HG03175 (cell line): ENCODE measurements at regions not wholly inside any gene's neighbourhood (a gene's known extent, or its start where the extent isn't known, plus 50 kb on each side); places are given as distances from the start of the nearest gene placed in this dataset.

ENCODE experiments used
- ATAC-seq: cut with Tn5 transposase; IDR thresholded peaks from one replicate; pipeline ENCODE4 v1.9.1; 2021; ENCODE audit warnings: mild to moderate bottlenecking, moderate library complexity; ENCODE audit not compliant: unreplicated experiment

DNA sequence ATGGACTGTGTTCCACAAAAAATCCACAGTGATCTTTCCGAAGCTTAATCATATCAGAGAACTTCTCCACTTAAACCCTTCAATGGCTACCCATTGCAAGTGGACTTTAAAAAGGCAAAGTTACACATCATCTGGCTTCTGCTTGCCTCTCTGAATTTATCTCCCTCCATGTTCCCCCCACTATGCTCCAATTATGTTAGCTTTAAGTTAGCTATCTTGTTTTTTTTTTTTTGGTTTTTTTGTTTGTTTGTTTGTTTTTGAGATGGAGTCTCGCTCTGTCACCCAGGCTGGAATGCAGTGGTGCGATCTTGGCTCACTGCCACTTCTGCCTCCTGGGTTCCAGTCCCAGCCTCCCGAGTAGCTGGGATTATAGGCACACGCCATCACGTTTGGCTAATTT is 166.4 kb upstream of the ADGRL2 start:
- ATAC-seq = no peak

DNA sequence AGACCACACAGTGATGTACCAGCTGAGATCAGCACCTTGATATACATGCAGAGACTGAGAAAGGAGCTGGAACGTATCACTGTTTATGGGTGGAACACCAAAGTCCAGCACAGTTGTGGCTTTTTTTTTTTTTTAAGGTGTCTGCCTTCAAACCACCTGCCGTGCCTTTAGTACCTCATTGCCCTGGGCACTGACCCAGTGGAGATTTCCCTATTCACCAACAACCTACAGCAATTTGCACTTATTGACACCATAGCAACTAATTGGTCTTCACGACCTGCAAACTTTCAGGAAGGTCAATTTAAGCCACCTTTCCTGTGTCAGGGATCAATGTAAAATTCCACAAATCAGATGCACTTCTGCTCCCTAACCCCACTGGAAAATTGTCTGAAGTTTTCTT is 181.6 kb upstream of the ADGRL2 start:
- ATAC-seq = no peak

DNA sequence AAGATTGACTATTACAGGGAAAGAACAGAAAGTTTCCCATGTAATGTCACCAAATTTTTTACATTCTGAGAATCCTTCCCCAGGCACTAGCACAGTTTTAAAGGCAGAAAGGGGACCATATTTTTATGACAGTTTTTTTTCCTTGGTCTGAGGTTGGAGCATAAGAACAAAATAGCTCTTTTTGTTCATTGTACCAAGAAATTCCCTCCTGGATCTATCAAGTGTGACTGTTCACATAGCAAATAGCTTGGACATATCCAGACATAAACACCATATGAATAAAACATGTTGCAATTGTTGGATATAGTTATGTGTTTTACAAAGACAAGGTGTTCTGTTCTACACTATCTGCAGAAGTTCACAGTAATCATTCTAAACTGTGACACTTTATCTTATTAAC is 182.4 kb upstream of the ADGRL2 start:
- no peak for ATAC-seq

DNA sequence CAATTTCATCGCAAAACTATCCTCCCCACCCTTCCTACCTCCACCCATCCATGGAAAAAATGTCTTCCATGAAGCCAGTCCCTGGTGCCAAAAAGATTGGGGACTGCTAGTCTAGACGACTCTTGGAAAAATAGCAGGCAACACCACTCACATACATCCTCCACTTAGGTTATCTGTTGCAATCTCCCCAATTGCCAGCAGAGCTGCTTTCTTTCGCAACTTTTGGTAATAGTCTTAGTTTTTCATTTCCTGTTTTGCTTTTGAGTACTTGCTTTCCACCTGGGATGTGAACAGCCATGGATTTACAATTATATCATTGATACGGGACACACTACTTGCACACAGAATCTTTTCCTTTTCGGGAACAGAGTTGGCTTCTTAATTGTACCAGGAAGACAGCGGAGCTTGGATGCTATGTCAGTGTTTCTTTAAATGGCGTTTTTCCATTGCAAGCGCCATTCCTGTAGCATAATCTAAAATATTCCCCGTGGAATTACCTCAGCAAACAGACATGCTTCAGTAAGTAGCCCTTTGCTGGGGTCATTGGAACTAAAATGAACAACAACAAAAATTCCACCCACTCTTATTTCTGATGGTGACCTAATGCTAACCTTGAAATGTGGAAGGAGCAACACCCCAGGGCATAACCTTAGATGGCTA is 183.3 kb upstream of the ADGRL2 start:
- ATAC-seq = no peak

DNA sequence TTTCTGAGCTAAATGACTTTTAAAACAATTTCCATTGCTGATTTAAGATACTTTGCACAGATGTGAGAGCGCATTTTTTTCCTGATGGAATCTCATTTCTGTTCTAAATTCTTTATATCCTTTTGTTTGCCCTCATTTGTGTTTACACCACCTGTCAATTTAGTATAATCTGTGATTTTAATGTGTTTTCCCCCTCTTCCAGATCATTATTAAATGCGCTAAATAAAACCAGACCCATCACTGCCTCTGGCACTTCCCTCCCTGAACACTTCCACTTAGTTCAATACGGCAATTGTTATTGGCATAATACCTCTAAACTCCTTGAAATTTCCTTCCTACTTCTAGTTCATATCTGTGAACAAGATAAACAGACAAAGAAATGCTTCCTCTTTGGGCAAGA is 186.9 kb upstream of the ADGRL2 start:
- ATAC-seq = no peak

DNA sequence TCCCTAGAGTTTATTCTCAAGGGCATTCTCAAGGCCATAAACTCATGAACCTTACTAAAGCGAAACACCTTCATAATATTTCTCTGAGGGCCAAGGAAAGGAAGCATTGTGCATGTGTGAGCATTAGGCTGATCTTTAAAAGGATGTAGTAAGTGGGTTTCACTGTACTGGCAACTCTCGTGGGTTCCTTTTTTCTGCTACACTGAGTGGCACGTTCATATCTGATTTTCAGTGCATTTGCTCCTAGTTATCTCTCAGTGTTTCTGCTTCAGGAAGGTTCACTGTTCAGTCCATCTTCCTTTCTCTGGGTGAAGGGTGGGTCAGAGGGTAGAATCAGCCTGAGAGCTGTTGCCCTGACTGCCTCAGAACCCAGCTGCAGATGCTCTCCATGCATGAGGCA is 192.8 kb upstream of the ADGRL2 start:
- ATAC-seq = no peak

DNA sequence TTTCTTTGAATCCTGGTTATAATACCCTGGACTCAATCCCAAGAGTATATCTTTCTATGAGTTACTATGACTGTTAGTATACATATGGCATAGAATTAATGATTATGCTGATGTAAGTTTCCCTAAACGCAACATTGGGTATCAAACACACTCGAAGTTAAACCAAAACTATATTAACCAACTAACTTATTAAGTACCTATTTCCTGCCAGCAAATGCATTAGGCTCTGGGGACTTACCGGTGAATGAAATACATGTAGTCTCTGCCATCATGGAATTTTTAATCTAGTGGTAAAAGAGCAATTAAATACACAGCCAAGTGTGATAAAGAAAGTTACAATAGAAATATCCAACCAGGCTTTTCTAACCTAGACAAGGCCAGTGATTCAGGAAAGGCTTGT is 193.6 kb upstream of the ADGRL2 start:
- no peak for ATAC-seq

DNA sequence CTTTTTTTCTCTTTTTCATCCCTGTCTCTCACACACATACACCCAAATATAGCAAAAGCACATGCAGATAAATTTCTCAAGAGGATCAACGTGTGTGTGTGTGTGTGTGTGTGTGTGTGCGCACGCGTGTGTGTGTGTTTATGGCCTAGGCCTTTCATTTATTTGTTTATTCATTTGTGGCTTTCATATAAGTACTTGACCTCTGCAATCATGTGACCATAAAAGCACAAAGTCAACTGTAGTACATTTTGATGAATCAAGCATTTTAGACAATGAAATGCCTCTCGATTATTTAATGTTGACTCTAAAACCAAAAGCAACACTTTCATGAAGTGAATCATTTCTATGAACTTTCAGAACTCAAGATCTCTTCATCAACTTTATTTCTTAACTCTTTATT is 194.1 kb upstream of the ADGRL2 start:
- ATAC-seq = no peak

DNA sequence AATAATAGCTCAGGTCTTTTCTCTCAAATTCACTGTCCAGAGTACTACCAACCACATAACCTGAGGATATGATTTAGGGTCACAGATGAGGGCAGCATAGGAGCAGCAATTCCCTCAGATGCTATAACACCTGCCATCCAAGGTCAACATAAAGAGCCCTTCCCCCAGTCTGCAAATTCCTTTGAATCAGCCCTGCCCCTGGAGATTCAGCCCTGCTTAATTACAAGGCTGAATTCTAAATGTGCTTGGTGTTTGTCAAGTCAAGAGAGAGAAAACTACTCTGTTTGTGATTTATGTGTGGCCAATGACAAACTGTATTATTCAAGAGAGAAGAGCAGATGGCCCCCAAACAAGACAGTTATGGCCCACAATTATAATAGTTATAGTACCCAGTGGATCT is 195.7 kb upstream of the ADGRL2 start:
- ATAC-seq = no peak

DNA sequence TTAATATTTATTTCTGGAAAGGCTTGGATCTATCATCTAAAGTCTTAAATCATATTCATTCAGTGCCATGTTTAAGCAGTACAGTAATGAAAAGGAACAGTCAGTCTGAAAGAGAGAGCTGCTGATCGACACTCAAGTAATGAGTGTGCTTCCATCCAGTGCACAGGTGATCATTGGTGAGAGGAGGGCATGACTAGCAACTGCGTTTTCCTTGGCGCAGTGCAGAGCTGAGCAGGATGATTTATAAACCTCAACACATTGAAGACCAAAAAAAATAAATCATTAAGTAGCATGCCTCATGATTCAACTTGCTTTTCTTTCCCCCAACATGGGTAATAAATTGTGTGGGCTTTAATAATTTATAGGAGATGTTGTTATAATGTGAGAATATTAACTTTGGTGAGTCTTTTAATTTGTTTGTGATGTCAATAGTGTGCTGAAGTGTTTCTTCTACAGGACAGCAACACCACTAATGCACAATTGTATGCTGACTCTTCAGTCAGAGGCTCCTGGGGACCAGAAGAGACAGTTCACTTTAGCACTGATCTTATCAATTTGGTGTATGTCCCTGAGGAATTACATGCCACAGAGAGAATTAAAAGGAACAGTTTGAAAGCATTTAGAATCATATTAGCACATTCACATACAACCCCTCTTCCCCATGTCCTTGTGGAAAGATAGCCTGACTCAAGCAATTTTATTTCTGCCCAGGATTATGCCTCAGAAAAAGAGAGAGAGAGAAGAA is 199.7 kb upstream of the ADGRL2 start:
- ATAC-seq = no peak

DNA sequence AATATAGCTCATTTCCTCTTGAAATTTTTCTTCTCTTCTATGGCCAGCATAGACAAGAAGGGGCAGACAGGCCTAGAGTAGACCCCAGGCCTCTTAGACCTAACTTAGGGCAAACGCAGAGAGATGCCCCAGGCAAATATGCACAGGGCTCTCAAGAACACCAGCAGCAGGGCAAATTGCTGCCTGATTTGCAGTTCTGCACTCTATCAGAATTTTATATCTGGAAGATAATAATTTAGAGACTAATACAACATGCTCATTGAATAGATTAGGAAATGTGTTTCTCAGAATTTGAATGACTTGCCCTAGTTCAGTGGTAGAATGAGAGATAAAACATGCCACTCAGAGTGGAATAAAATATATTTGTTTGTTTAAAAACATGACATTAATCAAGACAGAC is 200.4 kb upstream of the ADGRL2 start:
- ATAC-seq = no peak

DNA sequence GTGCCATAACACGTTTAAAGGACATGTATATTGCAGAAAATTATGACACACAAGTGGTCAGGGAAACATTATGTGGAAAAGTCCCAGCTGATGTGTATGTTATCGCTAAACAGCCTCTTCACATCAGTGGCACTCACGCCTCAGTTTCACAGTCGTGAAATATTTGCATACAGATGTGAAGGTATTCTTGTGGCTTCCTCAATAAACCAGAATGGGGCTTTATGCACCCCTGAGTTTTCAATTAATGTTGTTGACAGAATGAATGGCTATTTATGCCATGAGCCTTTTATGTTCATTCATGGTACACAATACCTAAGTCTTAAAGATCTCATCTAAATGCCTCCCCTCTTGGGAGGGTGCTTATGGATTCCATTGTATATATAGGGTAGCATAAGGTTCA is 202.1 kb upstream of the ADGRL2 start:
- ATAC-seq = no peak

DNA sequence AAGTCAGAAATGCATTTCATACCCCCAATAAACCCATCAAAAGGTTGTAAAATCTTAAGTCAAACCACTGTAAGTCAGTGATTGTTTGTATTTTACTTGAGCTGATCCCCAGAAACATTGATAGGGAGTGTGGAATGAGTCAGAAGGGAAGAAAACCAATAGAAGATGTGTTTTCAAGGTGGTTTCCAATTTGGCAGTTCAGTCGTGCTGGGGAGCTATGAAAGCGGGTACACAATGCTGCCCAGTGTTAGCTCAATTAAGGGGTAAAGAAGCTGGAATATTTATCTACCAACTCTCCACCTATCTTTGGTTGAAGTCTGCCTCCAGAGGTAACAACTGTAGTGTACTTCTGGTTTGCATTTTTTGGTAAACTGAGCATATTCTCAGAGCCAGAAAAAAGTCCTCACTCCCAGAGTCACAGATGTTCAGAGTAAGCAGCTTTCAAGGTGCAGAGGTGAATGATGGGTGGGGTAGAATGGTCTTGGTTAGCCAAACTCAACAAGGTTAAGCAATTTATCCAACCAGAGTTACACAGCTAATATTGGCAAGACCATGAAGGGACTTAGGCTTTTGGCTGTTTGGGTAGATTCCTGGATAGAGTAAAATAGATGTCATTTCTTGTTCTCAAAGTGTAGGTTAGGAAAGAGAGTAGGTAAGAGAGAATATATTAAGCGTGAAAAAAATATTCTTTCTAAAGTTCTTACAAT is 202.9 kb upstream of the ADGRL2 start:
- no peak for ATAC-seq

DNA sequence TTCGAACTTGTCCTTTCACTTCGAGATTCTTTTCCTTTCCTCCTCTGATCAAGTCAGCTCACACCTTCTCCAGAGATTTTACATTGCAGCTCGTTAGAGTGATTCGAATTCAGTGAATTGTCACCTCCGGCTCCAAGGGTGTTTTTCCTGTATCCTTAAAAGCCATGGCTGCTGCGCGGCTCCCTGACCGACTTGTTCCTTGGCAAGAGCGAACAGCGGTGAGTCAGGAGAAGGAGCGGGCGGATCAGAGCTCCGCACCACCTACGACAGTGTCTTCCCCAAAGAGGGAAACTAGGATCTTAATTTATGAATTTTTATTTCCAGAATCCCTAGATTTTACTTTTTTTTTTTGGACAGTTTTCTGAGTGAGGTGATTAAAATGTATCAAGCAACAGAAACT is 204.4 kb upstream of the ADGRL2 start:
- no peak for ATAC-seq

DNA sequence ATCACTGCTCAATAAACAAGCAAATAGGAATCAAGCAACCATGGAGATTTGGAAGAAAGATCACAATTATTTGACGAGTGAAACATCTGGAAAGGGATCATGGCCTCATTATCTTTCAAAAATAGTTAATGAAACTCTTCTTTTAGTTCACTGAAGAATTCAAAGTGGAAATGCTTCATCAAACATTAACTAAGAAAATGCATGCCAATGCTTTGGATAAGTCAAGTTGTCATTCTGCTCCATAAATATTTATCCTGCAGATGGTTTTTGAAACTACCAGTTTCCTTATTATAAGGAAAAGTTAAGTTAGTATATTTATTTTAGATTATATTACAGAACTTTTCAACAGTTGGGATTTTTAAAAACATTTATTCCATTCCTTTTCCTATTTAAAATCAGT is 206.5 kb upstream of the ADGRL2 start:
- no peak for ATAC-seq

DNA sequence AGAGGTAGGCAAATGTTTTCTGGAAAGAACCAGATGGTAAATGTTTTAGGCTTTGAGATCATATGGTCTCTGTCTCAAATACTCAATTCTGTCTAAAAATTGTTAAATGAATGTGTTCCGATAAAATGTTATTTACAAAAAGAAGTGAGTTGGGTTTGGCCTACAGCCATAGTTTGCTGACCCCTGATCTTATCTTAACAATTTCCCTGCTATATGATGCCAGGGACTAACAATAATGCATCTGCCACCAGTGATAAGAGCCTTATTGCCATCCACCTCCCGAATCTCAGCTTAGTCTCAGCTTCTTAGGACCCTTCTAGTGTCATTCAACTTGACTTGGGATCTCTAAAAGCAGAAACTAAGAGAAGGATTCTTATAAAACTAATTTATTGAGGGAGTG is 208.5 kb upstream of the ADGRL2 start:
- ATAC-seq = no peak

DNA sequence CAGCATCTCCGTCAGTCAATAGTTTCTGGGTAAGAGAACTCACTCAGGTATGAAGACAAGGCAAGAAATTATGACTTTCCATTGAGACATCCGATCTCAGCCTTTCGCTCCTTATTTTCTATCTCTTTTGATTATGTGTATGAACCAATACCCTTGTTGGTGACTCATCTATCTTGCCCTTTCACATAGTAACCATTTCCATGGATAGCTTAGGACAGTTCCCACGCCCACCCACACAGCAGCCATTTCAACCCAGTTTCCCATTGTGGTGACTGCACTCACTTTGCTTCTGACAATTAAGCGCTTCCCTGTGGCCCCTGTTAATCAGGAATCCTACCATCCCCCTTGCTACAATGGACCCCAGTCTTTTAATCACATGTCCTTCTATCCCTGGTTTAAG is 210.6 kb upstream of the ADGRL2 start:
- ATAC-seq = no peak

DNA sequence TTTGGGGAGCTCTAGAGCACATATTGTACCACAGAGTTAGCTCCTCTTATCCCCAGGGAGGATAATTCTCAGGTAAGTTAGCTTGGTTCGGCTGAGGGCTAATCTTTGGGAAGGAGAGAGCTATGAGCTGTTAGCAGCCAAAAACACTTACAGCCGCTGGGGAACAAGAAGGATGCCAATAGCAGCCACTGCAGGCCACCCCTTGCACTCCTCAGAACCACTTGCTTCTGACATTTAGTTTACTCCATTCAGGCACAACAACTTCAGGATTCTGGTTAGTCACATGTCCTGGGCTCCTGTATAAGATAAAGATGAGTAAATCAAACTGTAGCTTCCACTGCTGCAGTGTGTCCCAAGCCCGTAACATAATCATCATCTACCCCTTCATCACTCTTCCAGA is 212.6 kb upstream of the ADGRL2 start:
- ATAC-seq = no peak

DNA sequence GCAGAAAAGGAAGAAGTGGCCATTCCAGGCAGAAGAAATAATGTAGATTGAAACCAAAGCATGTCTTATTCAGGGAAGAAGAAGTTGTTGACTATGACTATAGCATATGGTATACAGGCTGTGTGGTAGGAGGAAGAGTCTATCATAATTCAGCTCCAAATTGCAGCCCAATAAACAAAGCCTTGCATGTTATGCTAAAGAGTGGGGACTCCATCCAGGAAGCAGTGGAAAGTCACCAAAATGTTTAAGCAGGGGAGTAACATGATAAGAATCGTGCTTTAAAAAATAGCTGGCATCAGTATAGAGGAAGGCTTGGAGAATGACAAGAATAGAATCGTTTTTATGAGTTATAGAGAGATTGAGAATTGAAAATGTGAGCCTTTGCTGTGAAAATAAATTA is 213.3 kb upstream of the ADGRL2 start:
- no peak for ATAC-seq

DNA sequence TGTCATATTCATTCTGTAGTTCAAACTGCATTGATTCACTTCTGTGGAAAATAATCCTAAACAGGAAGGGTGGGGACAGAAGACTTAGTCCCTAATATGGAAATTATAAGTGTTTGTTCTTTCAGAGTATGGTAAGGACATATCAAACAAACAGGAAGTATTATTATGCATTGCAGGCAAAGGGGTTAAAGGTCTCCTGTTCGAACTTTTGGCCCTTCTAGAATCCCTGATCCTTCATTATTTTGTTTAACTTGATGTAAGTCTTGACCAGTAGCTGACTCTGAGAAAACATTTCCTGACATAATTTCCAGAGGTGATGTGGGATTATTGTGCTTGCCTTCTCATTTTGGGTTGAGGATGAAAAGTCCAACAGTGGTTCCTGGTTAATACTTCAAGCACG is 215.4 kb upstream of the ADGRL2 start:
- ATAC-seq = no peak

DNA sequence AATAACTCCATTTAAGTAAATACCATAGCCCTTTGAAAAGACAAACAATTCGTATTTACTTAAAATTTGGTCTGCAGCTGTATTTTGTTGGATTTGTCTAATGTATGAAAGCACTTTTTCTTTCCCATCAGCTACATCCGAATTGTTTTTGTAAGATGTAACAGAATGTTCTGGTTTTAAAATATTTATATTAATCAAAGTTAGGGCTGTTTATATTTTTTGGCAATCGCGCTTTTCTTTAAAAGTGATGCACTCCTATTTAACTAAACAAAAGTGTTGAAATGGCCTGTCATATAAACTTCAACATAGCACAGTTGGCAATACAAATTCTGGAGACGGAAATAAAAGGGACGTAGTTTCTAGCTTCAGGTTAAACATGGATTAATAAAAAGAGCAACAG is 216.3 kb upstream of the ADGRL2 start:
- ATAC-seq = no peak

DNA sequence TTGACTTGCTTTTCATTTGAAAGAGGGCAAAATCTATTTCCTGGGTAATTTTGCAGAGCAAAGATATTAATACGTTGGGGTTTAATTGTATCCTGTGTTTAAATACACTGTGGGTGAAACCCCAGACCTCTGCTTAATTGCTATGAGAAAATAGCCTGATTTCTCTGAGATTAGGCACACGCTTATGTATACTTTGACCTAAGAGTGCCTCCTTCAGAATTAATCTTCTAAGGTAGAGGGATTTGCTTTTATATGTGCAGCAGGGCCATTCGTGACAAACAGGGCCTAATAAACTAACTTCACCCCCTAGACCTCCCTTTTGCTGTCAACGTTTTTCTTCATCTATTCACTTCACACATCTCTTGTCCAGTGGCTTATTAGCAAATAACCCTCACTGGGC is 216.9 kb upstream of the ADGRL2 start:
- no peak for ATAC-seq
